Lower leg skin (tissue), 4 donors: ENCODE measurements at regions not wholly inside any gene's neighbourhood (a gene's known extent, or its start where the extent isn't known, plus 50 kb on each side); places are given as distances from the start of the nearest gene placed in this dataset.

Experiments
- DNase-seq, 2 donors: peaks; one replicate each; pipeline ENCODE4 v3.0.0-alpha.2; 2019; ENCODE audit warnings: low spot score in 2 of 2
- H3K4me3 ChIP-seq: fragments of 200-600 bp; sonication (generic); 2 replicates; pipeline ENCODE4 v1.5.1; 2017; ENCODE audit warnings: mild to moderate bottlenecking, low read depth; ENCODE audit not compliant: poor library complexity, severe bottlenecking
- POLR2A ChIP-seq, 2 donors: fragments of 450-650 bp; IDR thresholded peaks; one replicate each; pipeline ENCODE4 v1.6.1; 2016 to 2017; ENCODE audit warnings: antibody characterized with exemption in 2 of 2, mild to moderate bottlenecking in 1 of 2, moderate library complexity in 1 of 2
- WGBS, 2 donors: methylation state at CpG; one replicate each; pipeline ENCODE4 v1.1.5; 2018; 5-methylcytosine and 5-hydroxymethylcytosine counted together
- intact Hi-C: fragments of 100-400 bp; cut with DNase I; formaldehyde crosslinking; loops from one replicate; pipeline ENCODE4 v1.15.0; 2023; ENCODE audit warnings: low total_unique reads
- TF ChIP-seq, protein P1 (sequence below), 3 donors: fragments of 450-650 bp; IDR thresholded peaks; one replicate each; pipeline ENCODE4 v1.5.1; 2016; ENCODE audit warnings: antibody characterized with exemption in 3 of 3, mild to moderate bottlenecking in 3 of 3, moderate library complexity in 2 of 3

DNA sequence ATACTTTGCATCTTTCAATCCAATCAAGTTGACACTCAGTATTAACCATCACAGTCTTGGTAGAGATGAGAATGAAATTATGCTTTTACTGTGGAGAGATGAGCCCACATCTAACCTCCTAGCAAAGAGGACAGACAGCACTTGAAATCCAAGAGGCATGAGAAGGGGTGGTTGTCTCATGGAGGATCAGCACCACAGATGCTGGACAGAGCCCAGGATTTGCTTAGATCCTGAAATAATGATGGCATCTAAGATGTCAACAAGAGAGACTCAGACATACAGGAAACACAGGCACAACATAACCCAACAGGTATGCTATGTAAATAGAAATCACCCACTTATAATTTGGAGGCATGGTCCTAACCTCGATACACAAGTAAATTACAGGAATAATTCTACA is 74.3 kb upstream of the VCX2 start:
- intact Hi-C loops = no loop called here
- WGBS, 2 donors = 50 to 87% methylated on average over 1 of the region's 1 CpG
- DNase-seq = no peak
- no peak overlapping the region for H3K4me3 ChIP-seq
- TF ChIP-seq, protein P1, sequence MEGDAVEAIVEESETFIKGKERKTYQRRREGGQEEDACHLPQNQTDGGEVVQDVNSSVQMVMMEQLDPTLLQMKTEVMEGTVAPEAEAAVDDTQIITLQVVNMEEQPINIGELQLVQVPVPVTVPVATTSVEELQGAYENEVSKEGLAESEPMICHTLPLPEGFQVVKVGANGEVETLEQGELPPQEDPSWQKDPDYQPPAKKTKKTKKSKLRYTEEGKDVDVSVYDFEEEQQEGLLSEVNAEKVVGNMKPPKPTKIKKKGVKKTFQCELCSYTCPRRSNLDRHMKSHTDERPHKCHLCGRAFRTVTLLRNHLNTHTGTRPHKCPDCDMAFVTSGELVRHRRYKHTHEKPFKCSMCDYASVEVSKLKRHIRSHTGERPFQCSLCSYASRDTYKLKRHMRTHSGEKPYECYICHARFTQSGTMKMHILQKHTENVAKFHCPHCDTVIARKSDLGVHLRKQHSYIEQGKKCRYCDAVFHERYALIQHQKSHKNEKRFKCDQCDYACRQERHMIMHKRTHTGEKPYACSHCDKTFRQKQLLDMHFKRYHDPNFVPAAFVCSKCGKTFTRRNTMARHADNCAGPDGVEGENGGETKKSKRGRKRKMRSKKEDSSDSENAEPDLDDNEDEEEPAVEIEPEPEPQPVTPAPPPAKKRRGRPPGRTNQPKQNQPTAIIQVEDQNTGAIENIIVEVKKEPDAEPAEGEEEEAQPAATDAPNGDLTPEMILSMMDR (IDR thresholded peaks at IDR 0.05) = no peak
- no peak for TF ChIP-seq POLR2A (IDR thresholded peaks at IDR 0.05)

DNA sequence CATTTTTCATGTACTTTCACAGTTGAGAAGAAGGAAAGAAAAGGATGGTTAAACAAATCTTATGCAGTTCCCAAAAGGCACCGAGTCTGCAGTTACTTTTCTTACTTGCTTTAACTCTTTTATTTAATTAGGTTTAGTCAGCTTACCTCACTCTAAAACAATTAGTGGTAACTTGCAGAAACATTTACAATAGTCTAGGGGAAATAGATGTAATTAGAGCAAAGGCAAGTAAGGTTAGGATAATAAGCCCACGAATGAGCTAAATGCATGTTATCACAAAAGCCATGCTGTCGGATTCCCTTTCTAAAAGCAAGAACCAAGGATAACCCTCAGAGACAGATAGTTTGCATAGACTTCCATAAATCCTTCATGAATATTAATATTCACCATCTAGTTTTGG is 82.0 kb upstream of the VCX2 start:
- no peak overlapping the region for H3K4me3 ChIP-seq
- 80 to 85% methylated on average over 3 of the region's 3 CpGs for WGBS, 2 donors
- intact Hi-C loops = no loop called here

DNA sequence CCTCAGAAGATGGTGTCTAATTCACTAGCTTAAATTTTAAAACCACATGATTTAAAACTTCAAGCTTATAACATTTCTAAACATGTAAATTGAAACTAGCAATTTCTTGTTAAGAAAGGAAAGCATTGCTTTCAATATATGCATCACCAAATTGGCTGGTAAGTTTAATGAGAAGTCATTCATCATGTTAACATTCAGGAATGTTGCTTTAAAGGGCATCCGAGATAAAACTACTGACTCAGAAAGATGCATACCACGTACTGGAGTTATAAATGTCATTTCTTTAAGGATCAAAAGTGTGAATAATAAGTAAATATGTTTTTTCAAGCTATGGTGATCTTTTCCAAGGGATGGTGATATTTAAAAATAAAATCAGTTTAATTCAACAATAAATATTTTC is 83.3 kb upstream of the VCX2 start:
- WGBS, 2 donors = 21 to 41% methylated on average over 2 of the region's 2 CpGs
- DNase-seq = no peak
- no peak for TF ChIP-seq POLR2A (IDR thresholded peaks at IDR 0.05)
- TF ChIP-seq, protein P1 (IDR thresholded peaks at IDR 0.05) = no peak
- H3K4me3 ChIP-seq = no peak overlapping the region
- intact Hi-C loops = no loop called here

More for the DNA sequence above, 82.0 kb upstream of the VCX2 start:
- DNase-seq = no peak
- no peak for TF ChIP-seq POLR2A (IDR thresholded peaks at IDR 0.05)
- TF ChIP-seq, protein P1 (IDR thresholded peaks at IDR 0.05) = no peak

DNA sequence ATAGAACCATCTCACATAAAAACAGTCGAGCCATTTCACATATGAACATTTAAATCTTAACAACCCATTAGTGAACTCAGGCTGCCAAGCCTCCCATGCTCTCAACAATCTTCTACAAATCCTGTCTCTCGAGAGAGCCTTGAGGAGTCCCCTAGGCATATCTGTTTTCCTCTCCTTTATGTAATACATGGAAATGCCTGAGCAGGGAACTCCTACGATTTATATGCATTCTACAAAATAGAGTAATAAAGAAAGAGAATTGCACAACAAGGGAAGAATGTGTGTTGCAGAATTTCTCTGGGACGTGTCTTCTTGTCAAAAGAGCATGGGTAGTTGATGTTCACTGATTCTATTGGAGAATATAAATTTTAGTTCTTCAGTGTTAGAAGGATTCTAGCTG is 101.8 kb upstream of the VCX2 start:
- intact Hi-C loops = no loop called here
- WGBS, 2 donors = 54 to 75% methylated on average over 4 of the region's 4 CpGs
- TF ChIP-seq, protein P1 (IDR thresholded peaks at IDR 0.05) = no peak
- no peak for TF ChIP-seq POLR2A (IDR thresholded peaks at IDR 0.05)
- no peak for DNase-seq
- H3K4me3 ChIP-seq = no peak overlapping the region

DNA sequence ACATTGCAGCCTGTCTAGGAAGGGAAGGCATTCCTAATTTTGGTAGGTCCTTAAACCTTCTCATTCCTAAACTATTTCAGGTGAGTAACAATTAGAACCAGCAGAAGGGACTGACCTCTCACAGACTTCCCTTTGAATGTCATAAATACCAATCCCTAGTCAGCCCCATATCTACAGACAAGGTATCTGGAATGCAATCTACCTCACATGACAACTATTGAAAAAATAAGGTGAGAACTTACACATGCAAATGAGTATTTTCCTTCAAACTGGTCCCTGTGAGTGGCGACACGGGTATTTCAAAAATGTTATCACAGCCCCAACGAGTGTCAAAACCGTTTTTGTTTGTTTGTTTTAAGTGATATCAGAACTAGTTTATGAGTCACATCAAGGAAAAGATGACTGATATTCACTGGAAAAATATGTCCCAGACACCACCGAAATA is 102.4 kb upstream of the VCX2 start:
- TF ChIP-seq POLR2A (IDR thresholded peaks at IDR 0.05) = no peak
- TF ChIP-seq, protein P1 (IDR thresholded peaks at IDR 0.05) = no peak
- intact Hi-C loops = no loop called here
- no peak for DNase-seq
- 73 to 78% methylated on average over 5 of the region's 5 CpGs for WGBS, 2 donors
- no peak overlapping the region for H3K4me3 ChIP-seq

DNA sequence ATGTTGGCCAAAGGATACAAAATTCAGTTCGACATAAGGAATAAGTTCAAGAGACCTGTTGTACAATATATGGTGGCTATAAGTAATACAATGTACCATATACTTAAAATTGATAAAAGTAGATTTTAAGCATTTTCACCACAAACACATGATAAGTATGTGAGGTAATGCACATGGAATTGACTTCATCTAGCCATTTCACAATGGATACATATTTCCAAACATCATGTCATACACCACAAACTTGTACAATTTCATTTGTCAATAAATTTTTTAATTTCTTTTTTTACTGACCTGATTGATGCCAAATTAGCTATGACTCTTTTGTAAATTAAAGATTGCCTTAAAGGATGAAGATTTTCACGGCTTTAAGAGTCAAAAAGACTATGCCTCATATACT is 103.1 kb upstream of the VCX2 start:
- no peak overlapping the region for H3K4me3 ChIP-seq
- intact Hi-C loops = no loop called here
- no peak for DNase-seq
- TF ChIP-seq, protein P1 (IDR thresholded peaks at IDR 0.05) = no peak
- TF ChIP-seq POLR2A (IDR thresholded peaks at IDR 0.05) = no peak
- 70 to 92% methylated on average over 2 of the region's 2 CpGs for WGBS, 2 donors
